RKO (cell line): ENCODE measurements at regions not wholly inside any gene's neighbourhood (a gene's known extent, or its start where the extent isn't known, plus 50 kb on each side); places are given as distances from the start of the nearest gene placed in this dataset.
"Not testable (repeated sequence)": the region's sequence is repeated elsewhere in the genome, so short reads cannot be mapped to it uniquely, and the experiment has no call there.

ENCODE experiments used
- DNase-seq: peaks from one replicate; pipeline ENCODE4 v3.0.0-alpha.2; 2016; ENCODE audit warnings: low spot score

DNA sequence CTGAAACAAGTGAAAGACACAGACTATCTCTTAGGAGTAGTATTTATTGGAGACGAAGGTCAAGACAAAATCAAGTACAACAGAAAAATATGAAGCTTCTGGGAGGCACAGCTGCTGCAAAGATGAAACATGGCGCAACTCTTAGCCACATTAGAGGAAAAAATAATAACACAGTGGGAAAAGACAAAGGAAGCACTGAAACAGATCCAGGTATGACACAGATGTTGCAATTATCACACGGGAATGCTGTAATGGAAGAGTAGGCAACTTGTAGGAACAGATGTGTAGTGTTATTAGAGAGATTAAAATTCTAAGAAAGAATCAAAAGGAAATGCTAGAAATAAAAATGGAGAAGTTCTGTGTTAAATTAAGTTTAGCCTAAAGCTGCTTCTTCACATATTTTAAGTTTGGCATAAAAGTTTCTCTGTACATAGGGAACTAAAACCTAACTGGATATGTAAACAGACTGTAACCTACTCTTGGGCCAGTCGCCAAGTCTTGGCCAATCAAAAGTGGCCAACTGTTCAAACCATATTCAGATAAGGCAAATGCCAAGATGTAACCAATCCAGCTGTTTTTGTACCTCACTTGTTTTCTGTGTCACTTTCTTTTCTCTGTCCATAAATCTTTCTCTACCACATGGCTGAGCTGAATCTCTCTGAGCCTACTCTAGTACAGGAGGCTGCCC lies 1132.0 kb upstream of the LRRTM3 start:
- DNase-seq = no peak

DNA sequence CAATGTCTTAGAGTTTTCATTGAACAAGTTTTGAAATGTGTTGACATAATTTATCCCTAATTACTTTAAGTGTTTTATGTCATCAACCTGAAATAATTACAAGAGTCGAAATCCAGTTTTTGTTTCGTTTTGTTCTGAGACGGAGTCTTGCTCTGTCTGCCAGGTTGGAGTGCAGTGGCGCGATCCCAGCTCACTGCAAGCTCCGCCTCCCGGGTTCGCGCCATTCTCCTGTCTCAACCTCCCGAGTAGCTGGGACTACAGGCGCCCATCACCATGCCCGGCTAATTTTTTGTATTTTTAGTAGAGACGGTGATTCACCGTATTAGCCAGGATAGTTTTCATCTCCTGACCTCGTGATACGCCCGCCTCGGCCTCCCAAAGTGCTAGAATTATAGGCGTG lies 1131.0 kb upstream of the LRRTM3 start:
- DNase-seq = not testable (repeated sequence)

DNA sequence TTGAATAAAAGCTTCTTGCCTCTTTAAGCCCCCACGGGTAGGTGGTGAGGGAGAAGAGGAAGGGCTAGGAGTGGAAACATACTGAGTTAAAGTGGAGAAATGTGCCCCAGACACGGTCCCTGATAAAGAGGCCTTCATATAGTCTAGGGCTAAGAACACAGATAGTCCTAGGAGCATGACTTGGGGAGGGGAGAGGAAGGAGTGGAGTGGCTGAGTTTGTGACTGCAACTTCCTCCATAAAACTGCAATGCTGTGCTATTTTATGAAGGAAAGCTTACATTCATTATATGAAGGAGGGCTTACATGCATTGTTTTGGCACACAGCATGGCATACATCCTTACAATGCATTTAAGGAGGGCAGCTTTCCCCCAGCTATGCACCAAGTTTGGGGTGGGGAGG lies 1129.4 kb upstream of the LRRTM3 start:
- no peak for DNase-seq

DNA sequence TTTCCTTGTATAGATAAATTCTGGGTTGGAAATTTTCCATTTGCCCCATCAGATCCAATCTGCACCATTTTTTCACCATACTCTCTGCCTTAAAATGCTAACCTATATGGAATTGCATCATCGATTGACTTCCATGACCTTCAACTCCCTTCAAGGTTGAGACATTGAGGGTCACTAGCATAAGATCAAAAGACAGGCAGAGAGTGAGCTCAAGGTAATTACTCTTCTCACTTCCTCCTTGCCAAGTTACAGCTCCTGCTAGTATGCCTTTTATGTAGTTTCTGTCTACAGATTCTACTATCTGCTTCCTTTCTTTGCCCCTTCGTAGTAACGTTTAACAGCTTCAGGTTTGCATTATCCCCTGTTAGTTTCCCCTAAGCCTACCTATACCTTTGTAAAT lies 1127.7 kb upstream of the LRRTM3 start:
- no peak for DNase-seq

DNA sequence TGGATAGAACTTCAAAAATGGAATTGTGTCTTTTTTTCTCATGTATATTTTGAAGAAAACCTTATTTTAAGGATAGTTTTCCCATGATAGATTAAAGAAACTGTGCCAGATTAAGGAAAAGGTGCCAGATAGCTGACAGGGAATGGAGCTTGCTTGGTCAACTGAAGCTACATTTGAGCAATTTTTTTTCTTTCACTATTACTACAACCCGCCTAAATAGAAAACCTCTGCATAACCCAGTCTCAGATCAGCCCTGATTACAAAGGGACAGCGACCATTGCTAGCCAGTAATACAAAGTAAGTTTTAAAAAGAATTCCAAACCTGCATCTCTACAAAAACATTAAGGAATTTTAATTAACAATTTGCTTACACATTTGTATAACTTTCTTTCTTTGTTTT lies 1123.4 kb upstream of the LRRTM3 start:
- DNase-seq = no peak

DNA sequence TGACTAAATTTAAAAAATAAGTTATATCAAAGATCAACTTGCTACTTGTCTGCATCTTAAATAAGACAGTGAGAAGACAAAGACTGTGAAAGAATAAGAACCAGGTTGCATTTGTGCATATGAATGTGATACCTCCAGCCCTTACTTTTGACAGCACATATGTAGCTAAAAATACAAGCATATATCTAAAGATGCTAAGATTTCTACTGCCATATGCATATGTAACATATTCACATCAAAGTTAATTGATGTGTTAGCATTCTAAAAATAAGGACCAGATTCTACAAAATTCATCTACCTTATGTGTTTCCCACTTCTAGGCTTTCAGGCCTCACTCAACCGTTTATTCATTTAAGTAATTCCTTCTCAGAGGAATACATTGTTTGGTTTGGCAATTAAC lies 1120.3 kb upstream of the LRRTM3 start:
- DNase-seq = no peak

DNA sequence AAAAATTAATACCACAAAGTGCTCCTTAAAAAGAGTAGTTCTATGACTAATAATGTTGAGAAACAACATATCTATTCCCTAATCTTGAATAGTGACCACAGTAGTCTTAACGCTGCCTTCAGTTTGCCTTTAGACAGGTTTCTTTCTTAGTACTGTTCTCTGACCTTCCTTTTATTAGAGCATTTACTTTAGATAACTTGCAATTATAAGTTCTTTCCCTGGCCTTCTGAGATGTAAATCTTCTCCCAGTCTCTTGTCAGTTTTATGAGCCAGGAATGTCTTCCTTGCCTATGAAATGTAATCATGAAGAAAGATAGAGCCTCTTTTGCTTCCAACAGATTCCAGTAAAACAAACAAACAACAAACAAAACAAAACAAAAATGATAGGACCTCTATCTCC lies 1119.8 kb upstream of the LRRTM3 start:
- no peak for DNase-seq

DNA sequence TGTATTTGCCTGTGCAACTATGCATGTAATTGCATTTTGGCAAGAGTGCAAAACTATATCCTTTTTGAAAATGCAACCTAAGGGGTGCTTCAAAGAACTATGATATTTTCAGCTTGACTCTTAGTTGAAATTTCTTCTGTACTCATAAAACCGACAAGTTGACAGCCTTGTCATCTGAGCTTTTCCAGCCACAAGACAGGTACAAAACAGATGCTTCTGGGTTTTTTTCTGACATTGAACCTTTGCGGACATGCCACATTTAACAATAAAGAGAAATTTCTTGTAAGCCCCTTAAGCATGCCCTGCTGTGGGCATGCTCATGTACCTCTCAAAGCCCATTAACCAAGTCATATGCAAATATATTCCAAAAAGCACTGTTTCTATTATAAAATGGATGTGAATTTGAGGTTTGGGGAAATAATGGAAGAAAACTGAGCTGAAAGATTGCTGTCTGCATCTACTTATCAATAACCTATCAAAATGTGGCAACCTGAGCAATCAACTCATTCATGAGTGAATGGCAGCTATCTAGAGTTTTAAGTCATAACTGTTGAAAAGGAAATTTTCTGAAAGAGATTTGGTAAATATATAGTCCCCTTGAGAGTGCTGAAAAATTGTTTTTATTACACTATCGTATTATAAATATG lies 1117.0 kb upstream of the LRRTM3 start:
- no peak for DNase-seq

DNA sequence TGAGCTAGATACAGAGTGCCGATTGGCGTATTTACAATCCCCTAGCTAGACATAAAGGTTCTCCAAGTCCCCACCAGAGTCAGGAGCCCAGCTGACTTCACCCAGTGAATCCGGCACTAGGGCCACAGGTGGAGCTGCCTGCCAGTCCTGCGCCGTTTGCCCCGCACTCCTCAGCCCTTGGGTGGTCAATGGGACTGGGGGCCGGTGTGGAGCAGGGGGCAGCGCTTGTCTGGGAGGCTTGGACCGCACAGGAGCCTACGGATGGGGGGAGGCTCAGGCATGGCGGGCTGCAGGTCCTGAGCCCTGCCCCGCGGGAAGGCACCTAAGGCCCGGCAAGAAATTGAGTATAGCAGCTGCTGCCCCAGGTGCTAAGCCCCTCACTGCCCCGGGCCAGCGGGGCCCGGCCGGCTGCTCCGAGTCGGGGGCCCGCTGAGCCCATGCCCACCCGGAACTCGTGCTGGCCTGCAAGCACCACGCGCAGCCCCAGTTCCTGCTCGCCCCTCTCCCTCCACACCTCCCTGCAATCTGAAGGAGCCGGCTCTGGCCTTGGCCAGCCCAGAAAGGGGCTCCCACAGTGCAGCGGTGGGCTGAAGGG lies 1113.8 kb upstream of the LRRTM3 start:
- DNase-seq = no peak

DNA sequence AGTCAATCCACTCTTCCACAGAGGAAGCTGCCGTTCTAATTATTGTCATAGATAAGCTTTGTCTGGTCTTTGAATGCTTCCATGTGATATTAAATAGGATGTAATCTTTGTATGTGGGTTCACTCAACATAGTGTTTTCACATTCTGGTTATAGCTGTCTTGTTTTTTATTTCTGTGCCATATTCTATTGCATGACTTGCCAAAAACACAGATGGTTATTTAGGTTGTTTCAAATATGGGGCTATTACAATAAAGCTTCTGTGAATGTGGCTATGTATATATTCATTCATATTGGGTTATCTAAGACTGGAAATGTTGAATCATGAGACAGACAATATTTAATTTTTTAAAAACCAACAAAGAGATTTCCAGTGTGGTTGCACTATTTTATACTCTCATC lies 1109.3 kb upstream of the LRRTM3 start:
- DNase-seq = no peak

DNA sequence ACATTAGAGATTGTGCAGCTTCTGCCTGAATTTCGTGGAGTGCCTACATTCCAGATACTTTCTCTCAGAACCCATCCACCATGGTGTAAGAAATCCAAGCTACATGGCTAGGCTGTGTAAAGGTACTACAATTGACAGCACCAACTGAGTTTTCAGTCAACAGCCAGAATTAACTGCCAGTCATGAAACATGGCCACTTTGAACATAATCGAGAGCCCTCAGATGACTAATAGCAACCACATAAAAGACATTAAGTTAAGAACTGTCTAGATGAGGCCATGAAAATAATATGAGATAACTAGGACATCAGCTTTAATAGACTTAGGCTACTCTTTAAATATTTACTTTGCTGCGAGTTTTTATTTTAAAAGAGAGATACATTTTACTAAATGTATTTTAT lies 1106.8 kb upstream of the LRRTM3 start:
- DNase-seq = no peak

DNA sequence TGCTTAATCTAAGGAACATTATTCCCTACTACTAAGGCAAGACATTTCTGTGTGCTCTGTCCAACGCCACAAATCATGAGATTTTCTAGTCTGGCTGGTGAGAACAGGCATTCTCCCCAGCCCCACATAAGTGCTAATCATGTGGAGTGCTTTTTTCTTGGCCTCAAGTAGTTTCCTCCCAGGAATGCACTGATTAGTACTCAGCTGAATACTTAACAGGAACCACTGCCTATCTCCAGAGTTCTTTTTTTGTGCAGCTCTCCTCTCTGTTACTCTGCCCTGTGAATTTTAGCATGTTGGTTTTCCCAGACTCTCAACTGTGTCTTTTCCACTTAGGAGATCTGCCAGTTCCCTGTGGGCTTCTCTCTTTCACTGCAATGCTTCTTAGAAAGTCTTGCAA lies 1098.5 kb upstream of the LRRTM3 start:
- DNase-seq = no peak

DNA sequence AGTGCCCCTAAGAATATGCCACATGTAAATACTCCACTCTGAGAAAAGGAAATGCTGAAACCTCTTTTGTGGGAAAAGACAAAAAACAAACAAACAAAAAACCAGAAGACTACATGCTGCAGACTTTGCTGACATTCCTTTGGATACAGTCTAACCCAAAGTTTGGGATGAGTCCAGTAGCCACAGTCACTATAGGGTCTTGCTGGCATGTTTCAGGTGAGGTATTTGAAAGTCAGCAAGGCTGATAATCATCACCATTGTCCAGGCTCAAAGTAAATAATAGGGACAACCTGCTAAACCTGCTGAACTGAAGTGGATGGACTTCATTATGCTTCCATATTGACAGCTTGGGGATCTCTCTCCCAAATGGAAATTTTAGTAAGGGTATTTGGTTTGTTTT lies 1087.0 kb upstream of the LRRTM3 start:
- no peak for DNase-seq

DNA sequence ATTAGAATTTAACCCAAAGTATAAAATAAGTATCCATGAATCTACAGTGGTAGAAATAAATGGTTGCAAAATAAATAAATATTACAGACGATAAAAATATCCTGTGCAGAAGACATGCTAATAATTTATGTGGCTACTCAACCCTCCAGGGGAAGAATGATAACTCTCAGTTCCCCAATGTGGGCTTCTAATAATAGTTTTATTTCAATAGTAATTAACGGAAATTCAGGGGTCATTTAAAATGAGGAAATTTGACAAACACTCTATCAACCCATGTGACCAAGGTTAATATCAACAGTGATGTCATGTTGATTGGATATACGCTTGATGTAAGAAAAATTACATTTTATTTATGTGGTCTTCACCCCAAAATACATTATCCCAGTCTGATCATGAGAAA lies 1082.6 kb upstream of the LRRTM3 start:
- DNase-seq = no peak

DNA sequence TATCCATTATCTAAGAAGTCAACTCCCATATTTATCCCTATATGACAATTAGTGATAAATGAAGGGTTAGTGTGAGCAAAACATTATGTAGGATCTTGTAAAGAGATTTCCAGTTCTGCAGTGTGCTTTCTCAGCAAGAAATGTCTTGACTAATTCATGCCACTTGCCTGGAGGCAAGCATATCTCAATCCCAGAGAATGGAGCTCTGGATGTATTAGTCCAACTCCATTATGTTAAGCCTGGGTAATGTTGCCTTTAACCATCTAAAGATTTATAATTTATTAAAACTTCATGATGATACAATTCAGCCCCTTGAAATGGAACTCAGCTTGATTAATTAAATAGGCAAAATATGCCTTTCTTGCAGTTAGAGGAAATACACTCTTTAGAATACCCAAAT lies 1079.9 kb upstream of the LRRTM3 start:
- no peak for DNase-seq

DNA sequence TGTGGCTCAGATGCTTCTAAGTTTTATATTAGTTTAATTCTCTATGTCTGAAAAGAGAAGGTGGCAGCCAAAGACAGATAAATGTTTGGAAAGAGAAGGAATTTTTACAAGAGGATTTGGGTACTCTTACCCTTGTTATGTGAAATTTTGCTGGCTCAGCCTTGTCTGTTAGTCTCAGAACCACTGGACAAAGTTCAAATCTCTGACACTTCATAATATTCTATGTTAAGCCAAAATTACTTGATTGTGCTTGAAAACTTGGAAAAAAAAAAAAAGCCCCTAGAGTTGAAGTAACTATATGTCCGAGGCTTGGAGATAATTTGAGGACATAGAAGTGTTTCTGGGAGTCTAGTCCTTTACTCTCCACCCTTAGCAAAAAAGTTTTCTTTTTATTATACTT lies 1079.3 kb upstream of the LRRTM3 start:
- no peak for DNase-seq

DNA sequence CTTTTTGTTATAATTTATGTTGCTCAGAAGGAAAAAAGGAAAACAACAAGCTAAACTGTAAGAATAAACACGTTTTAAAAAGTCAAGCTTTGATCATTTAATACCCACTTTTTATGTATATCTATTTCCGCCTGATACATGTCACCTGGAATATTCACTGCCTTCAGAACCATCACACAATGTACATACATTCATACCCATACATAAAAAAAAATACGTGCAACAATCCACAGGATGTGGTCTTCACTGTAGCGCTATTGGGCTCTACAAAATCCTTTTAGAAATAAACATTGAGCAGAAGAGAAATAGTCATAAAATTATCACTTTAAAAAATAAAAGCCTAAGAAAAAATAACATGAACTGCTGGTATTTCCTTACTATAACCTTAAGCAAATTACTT lies 1078.9 kb upstream of the LRRTM3 start:
- no peak for DNase-seq

DNA sequence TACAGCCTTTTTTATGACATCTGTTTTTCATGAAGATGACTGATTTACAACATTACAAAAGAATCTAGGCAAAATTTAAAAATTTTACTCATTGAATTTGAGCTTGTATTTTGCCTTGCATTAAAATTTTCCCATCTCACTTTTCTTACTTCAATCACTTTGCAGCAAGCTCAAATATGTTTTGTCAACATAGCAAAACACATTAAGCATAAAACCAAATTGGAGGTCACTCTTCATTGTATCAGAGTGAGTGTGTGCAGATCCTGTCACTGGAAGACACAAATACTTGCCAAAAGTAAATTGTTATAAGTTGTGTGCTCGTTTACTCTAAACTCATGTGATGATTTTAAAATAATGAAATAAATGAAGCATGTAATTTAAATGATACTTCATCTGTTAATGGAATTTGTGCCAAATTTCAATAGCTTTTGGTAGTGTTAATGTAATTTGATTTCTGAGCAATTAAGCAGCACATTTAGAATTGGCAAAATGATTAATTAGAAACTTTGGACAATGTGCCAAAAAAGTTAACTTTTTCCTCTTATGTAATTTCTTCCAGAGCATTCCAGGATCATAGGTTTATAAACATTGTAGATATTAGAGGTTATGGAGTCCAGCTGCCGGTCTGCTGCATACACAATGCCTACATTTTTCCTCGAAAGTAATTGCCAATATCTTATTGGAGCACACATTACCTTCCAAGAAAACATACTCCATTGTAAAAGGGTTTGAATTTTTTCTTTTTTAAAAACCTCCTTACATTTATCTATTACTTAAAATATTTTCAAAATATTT lies 1078.2 kb upstream of the LRRTM3 start:
- DNase-seq = no peak

DNA sequence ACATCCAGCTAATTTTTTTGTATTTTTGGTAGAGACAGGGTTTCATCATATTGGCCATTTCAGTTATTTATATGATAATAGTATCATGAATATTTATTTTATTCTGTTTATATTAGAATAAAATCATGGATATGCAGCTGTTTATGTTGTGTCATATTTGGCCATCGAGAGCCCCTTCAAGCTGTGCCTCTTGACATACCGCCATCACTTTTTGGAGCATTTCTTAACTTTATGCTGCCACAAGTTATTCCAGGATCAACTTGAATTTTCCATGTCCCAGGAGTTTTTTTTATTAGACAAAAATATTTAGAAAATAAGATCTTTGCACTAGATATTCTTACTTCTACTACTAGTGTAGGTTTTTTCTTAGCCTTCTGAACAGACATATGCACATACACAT lies 1067.0 kb upstream of the LRRTM3 start:
- no peak for DNase-seq

DNA sequence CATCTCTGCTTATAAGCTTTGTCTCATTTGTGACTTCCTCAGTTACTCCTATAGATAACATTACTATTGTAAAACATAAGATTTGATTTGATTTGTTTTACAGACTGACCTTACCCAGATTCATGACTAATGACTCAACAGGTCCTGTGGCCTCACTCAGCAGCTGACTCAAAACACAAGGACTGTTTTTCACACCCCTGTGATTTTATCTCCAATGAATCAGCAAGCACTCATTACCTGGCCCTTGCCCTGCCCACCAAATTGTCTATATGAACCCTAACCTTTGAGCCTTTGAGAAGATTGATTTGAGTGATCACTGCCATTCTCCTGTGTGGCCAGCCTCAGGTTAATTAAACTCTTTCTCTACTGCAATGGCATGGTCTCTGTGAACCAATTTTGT lies 1064.6 kb upstream of the LRRTM3 start:
- peak; percentile 54 for DNase-seq
